Colonic mucosa (tissue), 4 donors: ENCODE measurements at regions not wholly inside any gene's neighbourhood (a gene's known extent, or its start where the extent isn't known, plus 50 kb on each side); places are given as distances from the start of the nearest gene placed in this dataset.

Experiments used
- DNase-seq: peaks from one replicate; pipeline ENCODE4 v3.0.0-alpha.2; 2020
- H3K27ac ChIP-seq: fragments of 200-600 bp; one replicate; pipeline ENCODE4 v1.8.0; 2021
- H3K27me3 ChIP-seq: fragments of 200-600 bp; one replicate; pipeline ENCODE4 v1.8.0; 2021
- H3K36me3 ChIP-seq: fragments of 200-600 bp; one replicate; pipeline ENCODE4 v1.8.0; 2021
- H3K4me1 ChIP-seq: fragments of 200-600 bp; one replicate; pipeline ENCODE4 v1.8.0; 2021; ENCODE audit warnings: mild to moderate bottlenecking
- H3K4me3 ChIP-seq: fragments of 200-600 bp; one replicate; pipeline ENCODE4 v1.8.0; 2021
- H3K9ac ChIP-seq, 2 donors: one replicate each; pipeline ENCODE4 v1.7.0; 2013; ENCODE audit warnings: control low read depth in 2 of 2, low read depth in 2 of 2, low read length in 2 of 2
- H3K9me3 ChIP-seq: fragments of 200-600 bp; one replicate; pipeline ENCODE4 v1.8.0; 2021
- intact Hi-C: fragments of 100-400 bp; cut with DNase I; formaldehyde crosslinking; loops from one replicate; pipeline ENCODE4 v1.14.1; 2022
- TF ChIP-seq, protein P1 (sequence below): fragments of 200-600 bp; IDR thresholded peaks from one replicate; pipeline ENCODE4 v1.8.0; 2022; ENCODE audit warnings: antibody characterized with exemption, mild to moderate bottlenecking
- donor health status: healthy.
- donor health status: DM: no; HTN: no; CAD: no.
- donor health status: DM: no; HTN: no; CAD: no.

DNA sequence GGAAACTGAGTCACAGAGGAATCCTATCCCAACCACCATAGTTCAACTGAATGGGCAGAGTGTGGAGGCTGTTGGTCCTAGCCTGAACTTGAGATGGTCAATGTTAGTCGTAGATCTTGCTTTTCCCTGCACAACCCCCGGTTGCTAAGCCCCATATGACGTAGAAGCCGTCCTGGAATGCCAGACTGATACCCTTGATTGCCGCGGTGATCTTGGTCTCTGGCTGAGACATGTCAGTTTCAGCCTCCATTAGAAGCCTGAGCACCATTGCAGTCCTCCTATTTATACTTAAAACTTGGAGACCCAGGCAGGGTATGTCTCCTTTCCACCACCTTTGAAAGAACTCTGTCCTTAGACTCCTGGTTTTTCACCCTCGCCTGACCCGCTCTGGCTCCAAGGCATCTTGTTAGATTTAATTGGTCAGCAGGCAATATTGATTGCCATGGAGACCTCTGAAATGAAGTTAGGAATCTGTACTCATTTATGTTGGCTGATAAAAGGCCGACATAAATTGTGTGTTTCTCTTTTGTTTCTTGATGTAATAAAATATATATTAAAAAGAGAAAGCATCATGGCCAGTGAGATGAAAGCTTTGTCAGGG, 53.4 kb downstream of the RPLP1 start:
- H3K27me3 ChIP-seq: no peaks in the 10 kb centered on the region
- DNase-seq: no peak
- H3K36me3 ChIP-seq: no peaks in the 10 kb centered on the region
- H3K9ac ChIP-seq: no peak overlapping the region
- TF ChIP-seq, protein P1, sequence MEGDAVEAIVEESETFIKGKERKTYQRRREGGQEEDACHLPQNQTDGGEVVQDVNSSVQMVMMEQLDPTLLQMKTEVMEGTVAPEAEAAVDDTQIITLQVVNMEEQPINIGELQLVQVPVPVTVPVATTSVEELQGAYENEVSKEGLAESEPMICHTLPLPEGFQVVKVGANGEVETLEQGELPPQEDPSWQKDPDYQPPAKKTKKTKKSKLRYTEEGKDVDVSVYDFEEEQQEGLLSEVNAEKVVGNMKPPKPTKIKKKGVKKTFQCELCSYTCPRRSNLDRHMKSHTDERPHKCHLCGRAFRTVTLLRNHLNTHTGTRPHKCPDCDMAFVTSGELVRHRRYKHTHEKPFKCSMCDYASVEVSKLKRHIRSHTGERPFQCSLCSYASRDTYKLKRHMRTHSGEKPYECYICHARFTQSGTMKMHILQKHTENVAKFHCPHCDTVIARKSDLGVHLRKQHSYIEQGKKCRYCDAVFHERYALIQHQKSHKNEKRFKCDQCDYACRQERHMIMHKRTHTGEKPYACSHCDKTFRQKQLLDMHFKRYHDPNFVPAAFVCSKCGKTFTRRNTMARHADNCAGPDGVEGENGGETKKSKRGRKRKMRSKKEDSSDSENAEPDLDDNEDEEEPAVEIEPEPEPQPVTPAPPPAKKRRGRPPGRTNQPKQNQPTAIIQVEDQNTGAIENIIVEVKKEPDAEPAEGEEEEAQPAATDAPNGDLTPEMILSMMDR: no peak
- intact Hi-C loops: no loop called here
- no peaks in the 10 kb centered on the region for H3K9me3 ChIP-seq
- H3K4me3 ChIP-seq: no peak overlapping the region
- no peaks in the 10 kb centered on the region for H3K4me1 ChIP-seq
- H3K27ac ChIP-seq: no peak overlapping the region

GRCh38 chr15:69508659-69509058, 56.0 kb downstream of the RPLP1 start:
- H3K36me3 ChIP-seq: no peaks in the 10 kb centered on the region
- H3K4me1 ChIP-seq: no peaks in the 10 kb centered on the region

DNA sequence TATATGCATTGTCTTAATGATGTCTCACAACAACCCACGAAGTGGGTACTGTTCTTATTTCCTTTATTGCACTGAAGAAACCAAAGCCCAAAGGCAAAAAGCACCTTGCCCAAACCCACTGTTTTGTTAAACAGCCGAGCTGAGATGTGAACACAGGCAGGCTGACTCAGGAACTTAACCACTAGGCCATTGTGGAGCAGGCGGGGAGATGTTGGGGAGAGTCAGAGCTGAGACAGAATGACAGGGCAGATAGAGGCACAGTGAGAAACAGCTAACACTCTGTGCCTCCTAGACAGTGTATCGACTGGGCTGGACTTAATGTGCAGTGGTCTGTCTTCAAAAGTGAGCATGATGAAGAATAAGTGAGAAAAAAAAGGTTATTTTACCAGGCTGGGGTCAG, 56.5 kb downstream of the RPLP1 start:
- H3K27me3 ChIP-seq: no peaks in the 10 kb centered on the region
- H3K9ac ChIP-seq: no peak overlapping the region
- H3K36me3 ChIP-seq: no peaks in the 10 kb centered on the region
- no peak overlapping the region for H3K27ac ChIP-seq
- H3K4me1 ChIP-seq: no peaks in the 10 kb centered on the region
- TF ChIP-seq, protein P1: no peak
- no peak overlapping the region for H3K4me3 ChIP-seq
- no peak for DNase-seq
- H3K9me3 ChIP-seq: no peaks in the 10 kb centered on the region
- intact Hi-C loops: no loop called here

More at GRCh38 chr15:69508659-69509058, 56.0 kb downstream of the RPLP1 start:
- TF ChIP-seq, protein P1: no peak
- H3K9ac ChIP-seq: no peak overlapping the region
- no peak overlapping the region for H3K4me3 ChIP-seq
- no peaks in the 10 kb centered on the region for H3K9me3 ChIP-seq
- no peak for DNase-seq
- no peak overlapping the region for H3K27ac ChIP-seq
- H3K27me3 ChIP-seq: no peaks in the 10 kb centered on the region
- intact Hi-C loops: no loop called here

DNA sequence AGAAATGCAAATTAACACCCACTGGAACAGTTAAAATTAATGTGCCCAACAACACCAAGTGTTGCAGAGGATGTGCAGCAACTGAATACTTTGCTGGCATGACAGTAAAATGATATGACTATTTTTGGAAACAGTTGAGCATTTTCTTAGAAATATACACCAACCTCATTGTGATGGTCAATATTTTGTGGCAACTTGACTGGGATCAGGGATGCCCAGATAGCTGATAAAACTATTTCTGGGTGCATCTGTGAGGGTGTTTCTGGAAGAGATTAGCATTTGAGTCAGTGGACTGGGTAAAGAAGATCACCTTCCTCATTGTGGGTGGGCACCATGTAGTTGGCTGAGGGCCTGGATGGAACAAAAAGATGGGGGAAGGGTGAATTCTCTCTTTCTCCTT, 57.9 kb downstream of the RPLP1 start:
- intact Hi-C loops: no loop called here
- DNase-seq: no peak
- Histone ChIP-seq H3K4me1 (no peaks in the 10 kb centered on the region), H3K4me3 (no peak overlapping the region), H3K9me3 (no peaks in the 10 kb centered on the region), H3K27ac (no peak overlapping the region), H3K27me3 (no peaks in the 10 kb centered on the region), H3K9ac (no peak overlapping the region), H3K36me3 (no peaks in the 10 kb centered on the region)
- TF ChIP-seq, protein P1: no peak

- Histone ChIP-seq H3K9me3 (no peaks in the 10 kb centered on the region), H3K4me3 (no peak overlapping the region), H3K27me3 (no peaks in the 10 kb centered on the region), H3K27ac (no peak overlapping the region), H3K9ac (no peak overlapping the region), H3K4me1 (no peaks in the 10 kb centered on the region), H3K36me3 (no peaks in the 10 kb centered on the region)
- intact Hi-C loops: no loop called here
- TF ChIP-seq, protein P1: no peak
- no peak for DNase-seq
These were observed 58.4 kb downstream of the RPLP1 start for GRCh38 chr15:69511015-69511414.
